ENCODE measurements at regions not wholly inside any gene's neighbourhood (a gene's known extent, or its start where the extent isn't known, plus 50 kb on each side); places are given as distances from the start of the nearest gene placed in this dataset.

- CTCF ChIA-PET: interaction anchor here (0.7 to 2.8 kb wide), 6 partner anchors 8 to 219 kb away, joined by 3 to 24 read pairs (median 5); no protein-coding TSS in a partner anchor
Measured at GRCh38 chr5:54927097-54927746, 58.2 kb downstream of the ESM1 start.

GRCh38 chr5:54924487-54924886 lies 60.9 kb downstream of the ESM1 start:
- DNase-seq (ENCODE audit: low read depth, low spot score): no peak
- H3K4me3 ChIP-seq (ENCODE audit: low read depth, low read length): no peak overlapping the region
- ChIA-PET POLR2A (no interaction called here), CTCF (interaction anchor here (0.6 to 1.9 kb wide), 2 partner anchors 22 to 526 kb away, joined by 3 to 4 read pairs; no protein-coding TSS in a partner anchor)
- TF ChIP-seq CTCF (IDR thresholded peaks at IDR 0.05; ENCODE audit: insufficient read depth, low read length, missing control alignments): no peak

More at GRCh38 chr5:54927097-54927746, 58.2 kb downstream of the ESM1 start:
- POLR2A ChIA-PET: no interaction called here
- no peak overlapping the region for H3K4me3 ChIP-seq (ENCODE audit: low read depth, low read length)
- no peak for DNase-seq (ENCODE audit: low read depth, low spot score)
- no peak for TF ChIP-seq CTCF (IDR thresholded peaks at IDR 0.05; ENCODE audit: insufficient read depth, low read length, missing control alignments)

DNA sequence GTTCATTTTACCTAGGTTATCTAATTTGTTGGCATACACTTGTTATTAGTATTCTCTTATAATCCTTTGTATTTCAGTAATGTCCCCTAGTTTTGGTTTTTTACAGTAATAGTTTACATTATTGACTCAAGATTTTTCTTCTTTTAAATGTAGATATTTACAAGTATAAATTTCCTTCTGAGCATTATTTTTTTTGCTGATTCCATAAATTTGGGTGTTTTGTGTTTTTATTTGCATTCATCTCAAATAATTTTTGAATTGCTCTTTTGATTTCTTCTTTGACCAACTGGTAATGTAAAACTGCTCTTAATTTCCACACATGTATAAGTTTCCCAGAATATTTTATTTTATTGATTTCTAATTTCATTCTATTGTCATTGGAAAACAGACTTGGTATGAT lies 68.1 kb downstream of the ESM1 start:
- ChIA-PET POLR2A (no interaction called here), CTCF (interaction anchor here (0.9 to 16.9 kb wide), 3 partner anchors 12 to 225 kb away, joined by 5 to 283 read pairs (median 5); no protein-coding TSS in a partner anchor)
- no peak for TF ChIP-seq CTCF (IDR thresholded peaks at IDR 0.05; ENCODE audit: insufficient read depth, low read length, missing control alignments)
- no peak overlapping the region for H3K4me3 ChIP-seq (ENCODE audit: low read depth, low read length)
- no peak for DNase-seq (ENCODE audit: low read depth, low spot score)

DNA sequence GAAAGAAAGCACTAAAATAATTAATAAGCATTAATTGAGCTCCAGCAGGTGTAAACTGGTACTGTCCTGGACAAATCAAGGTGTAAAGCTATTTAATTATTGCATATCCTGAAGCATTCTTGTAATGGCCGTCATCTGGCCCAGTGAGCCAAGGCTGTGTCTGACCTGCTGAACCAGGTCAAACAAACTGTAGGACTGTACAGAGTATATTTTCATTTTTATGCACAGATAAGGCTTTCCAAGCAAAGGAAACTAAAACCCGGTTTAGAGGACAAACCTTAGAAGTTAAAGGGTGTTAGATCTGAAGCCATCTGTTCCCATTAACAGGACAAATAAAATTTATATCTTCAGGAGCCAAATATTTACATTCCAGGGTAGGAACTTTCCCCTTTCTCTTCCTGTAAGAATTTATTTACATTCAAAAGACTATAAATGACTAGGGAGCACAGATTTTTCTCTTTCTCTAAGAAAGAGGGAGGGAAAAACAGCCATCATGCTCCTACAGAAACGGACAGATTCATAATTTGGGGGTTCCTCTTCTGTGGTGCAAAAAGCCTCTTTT lies 69.8 kb downstream of the ESM1 start:
- DNase-seq (ENCODE audit: low read depth, low spot score): no peak
- no peak overlapping the region for H3K4me3 ChIP-seq (ENCODE audit: low read depth, low read length)
- POLR2A ChIA-PET: no interaction called here
- CTCF ChIA-PET: interaction anchor here (1.7 to 16.9 kb wide), 6 partner anchors 9 to 239 kb away, joined by 4 to 389 read pairs (median 17); partner anchors contain the start of gene GPX8
- no peak for TF ChIP-seq CTCF (IDR thresholded peaks at IDR 0.05; ENCODE audit: insufficient read depth, low read length, missing control alignments)

DNA sequence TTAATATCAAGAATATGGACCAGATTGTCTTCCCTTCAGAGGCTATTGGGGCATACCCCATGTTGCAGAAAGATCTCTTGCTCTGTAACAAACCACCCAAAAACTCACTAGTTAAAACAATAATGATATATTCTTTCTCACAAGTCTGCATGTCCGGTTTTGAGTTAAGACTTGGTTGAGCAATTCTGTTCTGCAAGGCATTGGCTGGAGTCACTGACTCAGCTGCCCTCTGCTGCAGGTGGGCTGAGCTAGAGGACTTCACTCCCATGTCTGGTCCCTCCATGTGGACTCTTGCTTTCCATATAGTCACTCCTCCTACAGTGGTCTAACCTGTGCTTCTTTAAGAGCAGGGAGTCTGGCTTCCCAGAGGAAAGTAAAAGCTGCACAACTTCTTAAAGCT lies 73.4 kb downstream of the ESM1 start:
- POLR2A ChIA-PET: no interaction called here
- H3K4me3 ChIP-seq (ENCODE audit: low read depth, low read length): no peak overlapping the region
- CTCF ChIA-PET: interaction anchor here (3.4 to 16.9 kb wide), 4 partner anchors 8 to 243 kb away, joined by 17 to 389 read pairs (median 160); partner anchors contain the start of gene GPX8
- no peak for DNase-seq (ENCODE audit: low read depth, low spot score)
- no peak for TF ChIP-seq CTCF (IDR thresholded peaks at IDR 0.05; ENCODE audit: insufficient read depth, low read length, missing control alignments)
